LHCN-M2 (cell line): ENCODE measurements at regions not wholly inside any gene's neighbourhood (a gene's known extent, or its start where the extent isn't known, plus 50 kb on each side); places are given as distances from the start of the nearest gene placed in this dataset.
"Not testable (repeated sequence)": the region's sequence is repeated elsewhere in the genome, so short reads cannot be mapped to it uniquely, and the experiment has no call there.

ENCODE experiments used
- DNase-seq: peaks from one replicate; pipeline ENCODE4 v3.0.0-alpha.2; 2012; ENCODE audit warnings: low read depth

DNA sequence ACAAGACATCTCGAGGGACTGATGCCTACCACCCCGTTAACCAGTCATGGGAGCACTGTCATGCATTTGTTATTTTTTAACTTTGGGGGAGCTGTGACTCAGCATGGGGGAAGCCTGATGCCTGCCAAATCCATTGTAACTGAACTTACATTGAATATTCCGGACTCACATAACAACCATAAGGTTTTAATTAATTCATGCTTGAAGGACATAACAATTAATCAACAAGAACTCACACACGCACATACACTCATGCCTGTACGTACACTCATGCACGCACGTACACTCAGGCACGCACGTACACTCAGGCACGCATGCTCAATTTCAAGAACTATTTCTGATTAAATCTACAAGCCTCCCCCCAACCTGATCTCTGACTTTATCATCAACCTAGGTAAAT is 1639.1 kb downstream of the SUCLG1 start:
- DNase-seq: no peak

DNA sequence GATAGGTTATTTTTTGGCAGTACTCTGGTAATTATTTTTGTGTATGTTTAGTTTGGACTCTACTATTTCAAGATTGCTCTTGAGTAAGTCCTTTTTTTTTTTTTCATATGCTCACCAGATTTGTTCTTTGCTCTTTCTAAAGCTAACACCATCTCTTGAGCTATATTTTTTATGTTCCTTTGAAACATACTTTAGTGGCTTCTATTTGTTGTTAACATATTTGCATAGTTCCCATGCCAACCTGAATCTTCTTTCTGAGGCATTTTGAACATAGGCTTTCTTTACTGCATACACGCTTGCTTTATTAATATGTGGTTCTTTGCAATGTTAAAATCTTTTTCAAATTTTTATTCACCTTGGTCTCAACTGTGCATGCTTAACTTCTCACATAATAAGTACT is 1644.9 kb downstream of the SUCLG1 start:
- DNase-seq: no peak

DNA sequence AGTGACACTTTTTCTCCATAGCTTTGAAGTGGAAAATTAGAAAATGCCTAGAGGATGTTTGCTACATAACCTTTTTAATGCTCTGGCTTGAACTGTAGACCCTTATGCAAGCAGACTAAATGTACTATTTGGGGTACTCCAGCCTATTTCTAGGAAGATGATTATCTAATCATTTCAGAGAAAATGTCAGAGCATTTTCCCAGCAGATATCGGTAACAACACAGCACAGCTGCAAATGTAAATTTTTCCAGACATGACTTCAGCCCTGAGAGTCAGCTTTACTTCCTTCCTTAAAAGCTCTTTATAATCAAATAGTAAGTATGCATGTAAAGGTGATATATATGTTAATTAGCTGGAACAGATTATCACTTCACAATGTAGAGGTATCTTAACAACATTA is 1647.1 kb downstream of the SUCLG1 start:
- DNase-seq: no peak

DNA sequence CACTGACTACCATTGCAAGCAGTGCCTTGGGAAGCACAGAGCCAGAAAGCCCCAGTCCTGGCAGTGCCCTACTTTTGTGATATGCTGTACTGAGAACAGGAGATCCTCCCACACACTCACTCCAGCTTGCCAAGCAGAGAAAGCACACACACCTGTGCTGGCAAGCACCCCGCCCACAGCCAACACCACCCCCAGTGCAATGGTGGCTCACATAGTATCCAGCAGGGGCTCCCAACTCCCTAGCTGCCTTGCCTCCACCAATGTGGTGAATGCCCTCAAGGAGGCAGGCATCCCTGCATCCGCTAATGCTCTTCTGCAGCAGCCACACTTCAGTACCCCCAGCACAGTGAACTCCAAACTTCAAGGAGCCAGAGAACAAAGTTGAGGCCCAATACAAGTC is 1655.8 kb downstream of the SUCLG1 start:
- no peak for DNase-seq

DNA sequence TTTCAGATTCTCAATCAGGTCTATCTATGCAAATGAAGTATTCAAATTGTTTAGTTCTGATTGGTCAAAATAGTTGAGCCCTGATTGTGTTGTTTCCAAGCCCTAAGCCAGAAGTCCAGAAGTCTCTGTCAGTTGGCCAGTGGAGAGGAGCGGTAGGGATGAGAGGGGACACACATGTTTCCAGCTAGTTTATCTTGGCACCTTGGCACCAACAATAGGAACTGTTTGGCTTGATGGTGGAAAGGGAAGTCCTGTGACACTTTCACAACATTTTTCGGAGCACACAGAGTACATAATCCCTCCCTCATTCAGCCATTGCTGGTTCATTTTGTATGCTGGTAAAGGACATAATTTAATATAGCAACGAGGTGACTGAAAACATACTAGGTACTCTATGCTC is 1661.6 kb downstream of the SUCLG1 start:
- DNase-seq: no peak

GRCh38 chr2:82796132-82796531 is 1662.9 kb downstream of the SUCLG1 start:
- DNase-seq: no peak

DNA sequence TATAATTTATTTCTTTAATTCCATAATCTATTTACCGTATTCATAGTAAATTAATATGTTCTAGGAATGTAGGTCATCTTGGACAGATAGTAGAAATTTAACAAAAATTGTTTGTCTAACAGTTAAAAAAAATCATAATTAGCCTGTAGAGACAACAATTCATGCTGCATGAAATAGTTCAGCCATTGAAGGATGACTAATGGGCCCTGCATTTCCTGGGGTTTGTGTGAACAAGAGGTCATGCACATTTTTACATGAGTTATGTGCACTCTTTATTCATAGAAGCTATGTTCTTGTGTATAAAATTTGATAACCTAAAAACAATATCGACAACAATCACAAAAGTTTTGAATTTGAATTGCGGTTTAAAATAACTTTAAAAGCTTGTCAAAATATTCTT is 1663.6 kb downstream of the SUCLG1 start:
- DNase-seq: peak; percentile 87

- DNase-seq: no peak
Observed at GRCh38 chr2:82793711-82794435, 1665.2 kb downstream of the SUCLG1 start.

GRCh38 chr2:82792316-82792715 is 1666.8 kb downstream of the SUCLG1 start:
- no peak for DNase-seq

DNA sequence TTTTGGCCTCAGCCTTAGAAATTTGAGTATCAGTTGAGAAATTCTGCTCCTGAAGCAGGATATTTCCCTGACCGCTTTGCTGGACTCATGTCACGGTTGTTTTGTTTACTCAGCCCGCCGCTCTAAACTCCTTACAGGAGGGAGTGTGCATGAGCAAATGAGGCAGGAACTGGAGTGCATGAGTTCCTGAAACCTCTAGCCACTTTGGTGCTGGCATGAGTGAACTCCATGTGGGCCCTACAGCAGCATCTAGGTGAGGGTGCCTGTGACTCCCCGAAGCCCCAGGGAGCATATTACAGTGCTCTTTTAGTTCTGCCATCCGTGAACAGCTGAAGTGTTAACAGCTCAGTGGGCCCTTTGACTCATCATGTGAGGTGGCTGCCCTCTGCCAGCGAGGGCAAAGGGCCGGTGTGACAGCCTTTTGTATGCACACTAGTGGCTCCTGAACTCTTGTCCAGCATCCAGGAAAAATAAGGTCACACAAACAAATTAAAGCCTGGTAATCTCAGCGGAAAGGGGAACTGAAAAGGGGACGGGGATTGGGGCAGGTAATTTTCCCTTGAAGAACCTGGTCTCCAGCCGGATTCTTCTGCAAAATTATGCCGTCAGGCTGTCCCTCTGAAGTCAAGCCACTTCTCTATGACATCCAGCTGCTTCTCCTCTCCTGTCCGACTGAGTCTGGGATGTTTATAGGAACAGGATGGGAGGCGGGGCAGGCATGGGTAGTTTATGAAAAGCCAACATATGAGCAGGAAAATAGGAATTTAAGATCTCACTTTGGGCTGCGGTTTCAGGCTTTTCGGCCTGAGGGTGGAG is 1668.7 kb downstream of the SUCLG1 start:
- peak; percentile 86 for DNase-seq

GRCh38 chr2:82789851-82790205 is 1669.3 kb downstream of the SUCLG1 start:
- no peak for DNase-seq

- DNase-seq: peak; percentile 30
Observed at GRCh38 chr2:82781176-82781915, 1677.7 kb downstream of the SUCLG1 start.

GRCh38 chr2:82780050-82780449 is 1679.0 kb downstream of the SUCLG1 start:
- DNase-seq: no peak

DNA sequence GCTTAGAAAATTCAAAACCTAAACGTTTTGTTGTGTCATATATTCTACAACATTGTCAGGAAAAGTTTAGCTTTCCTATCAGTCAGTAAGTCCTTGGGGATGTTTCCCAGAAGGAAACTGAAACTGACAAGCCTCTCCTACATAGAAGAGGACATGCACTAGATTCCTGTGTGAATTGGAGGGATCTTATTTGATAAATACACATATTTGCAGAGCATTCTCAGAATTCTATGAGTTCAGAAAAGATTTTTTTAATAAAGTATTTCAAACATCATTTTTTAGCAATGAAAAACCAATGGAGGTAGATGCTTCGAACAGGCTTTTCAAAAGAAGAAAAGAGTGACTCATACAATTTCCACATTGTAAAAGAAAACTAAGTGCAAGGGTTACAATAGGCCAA is 1706.7 kb downstream of the SUCLG1 start:
- peak; percentile 10 for DNase-seq

GRCh38 chr2:82748653-82749052 is 1710.4 kb downstream of the SUCLG1 start:
- peak; percentile 26 for DNase-seq

- no peak for DNase-seq
Observed at GRCh38 chr2:82740527-82740926, 1718.6 kb downstream of the SUCLG1 start.

DNA sequence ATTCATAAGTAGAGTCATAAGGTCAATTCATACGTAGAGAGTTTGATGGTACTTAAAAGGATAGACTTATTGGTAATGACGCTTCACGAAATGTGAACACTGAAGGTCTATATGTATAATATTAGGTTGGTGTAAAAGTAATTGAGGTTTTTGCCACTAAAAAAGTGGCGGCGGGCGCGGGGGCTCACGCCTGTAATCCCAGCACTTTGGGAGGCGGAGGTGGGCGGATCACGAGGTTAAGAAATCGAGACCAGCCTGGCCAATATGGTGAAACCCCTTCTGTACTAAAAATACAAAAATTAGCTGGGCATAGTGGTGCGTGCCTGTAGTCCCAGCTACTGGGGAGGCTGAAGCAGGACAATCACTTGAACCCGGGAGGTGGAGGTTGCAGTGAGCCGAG is 1721.1 kb downstream of the SUCLG1 start:
- DNase-seq: not testable (repeated sequence)

GRCh38 chr2:82735336-82735735 is 1723.7 kb downstream of the SUCLG1 start:
- DNase-seq: no peak

DNA sequence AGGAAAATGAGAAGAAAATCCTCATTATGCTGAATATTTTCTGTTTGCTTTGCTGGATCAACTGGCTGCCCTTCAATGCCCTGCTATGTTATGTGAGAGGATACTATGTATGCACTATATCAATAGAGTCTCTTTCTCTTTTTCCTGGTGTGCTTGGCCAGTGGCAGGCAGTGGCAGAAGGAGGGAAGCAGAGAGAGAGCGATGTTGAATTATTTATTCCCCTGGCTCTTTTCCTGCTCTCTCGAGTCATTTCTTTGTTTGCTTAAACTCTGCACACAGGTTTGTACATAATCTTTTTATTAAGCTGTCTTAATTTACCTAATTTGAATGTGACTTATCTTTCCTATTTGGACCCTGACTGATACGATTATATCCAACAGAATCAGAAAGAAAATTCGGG is 1727.3 kb downstream of the SUCLG1 start:
- no peak for DNase-seq

DNA sequence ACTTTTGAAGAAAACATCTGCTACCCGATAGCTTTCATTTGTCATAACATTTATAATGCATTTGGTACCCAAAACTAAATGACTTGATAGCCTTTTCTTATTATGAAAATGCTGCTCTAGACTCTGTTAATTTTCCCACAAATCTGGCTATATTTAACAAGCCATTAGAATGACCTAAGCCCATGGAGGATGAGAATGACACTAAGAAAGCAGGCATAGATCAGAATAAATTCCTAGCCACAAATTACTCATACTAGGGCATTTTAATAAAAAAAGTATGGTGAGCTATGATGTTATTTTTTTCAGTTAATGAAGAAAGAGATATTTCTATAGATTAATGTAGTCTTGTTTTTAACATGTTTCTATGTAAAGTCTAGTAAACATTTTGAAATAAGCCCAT is 1728.3 kb downstream of the SUCLG1 start:
- peak; percentile 7 for DNase-seq

DNA sequence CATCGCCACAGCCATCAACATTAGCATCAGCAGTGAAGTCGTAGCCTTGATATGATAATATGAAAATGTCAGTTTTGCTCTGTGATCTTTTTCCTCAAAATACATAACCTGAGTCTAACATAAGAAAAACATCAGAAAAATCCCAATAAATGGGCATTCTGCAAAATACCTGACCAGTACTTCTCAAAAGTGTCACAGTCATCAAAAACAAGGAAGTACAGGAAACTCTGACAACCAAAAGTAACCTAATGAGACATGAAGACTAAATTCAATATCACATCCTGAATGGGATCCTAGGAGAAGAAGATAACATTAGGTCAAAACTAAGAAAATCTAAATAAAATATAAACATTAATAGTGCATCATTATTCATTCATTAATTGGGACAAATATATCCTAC is 1731.0 kb downstream of the SUCLG1 start:
- DNase-seq: no peak

DNA sequence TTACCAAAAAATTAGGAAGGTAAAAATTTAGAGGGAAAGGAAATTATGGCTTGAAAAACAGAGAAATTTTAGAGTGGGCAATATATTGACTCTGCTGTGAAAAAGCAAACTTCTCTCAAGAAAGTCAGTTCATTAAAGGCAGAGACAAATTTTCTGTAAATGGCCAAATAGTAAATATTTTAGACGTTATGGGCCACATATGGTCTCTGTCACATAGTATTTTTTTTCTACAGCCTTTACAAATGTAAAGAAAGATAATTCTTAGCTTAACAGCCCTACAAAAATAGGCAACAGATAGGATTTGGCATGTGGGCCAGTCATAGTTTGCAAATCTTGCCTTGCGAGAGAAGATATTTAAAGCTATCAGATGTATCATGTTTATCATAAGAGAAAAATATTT is 1750.4 kb downstream of the SUCLG1 start:
- no peak for DNase-seq

DNA sequence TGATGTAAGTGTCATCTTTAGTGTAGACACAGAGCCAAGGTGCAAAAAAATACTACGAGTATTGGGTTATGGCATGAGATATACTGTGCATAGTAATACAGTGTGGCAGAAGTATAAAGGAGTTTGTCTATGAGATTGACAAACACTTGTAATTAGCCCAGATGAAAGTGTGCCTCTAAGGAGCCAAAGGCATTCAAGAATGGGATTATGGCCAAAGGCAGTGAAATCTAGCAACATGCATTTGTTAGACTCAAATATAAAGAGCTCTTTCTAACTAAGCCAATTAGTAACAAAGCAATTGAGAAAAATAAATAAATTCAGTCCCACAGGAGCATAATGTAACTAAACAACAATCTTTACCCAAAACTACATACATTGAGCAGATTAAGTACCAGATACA is 1761.8 kb downstream of the SUCLG1 start:
- no peak for DNase-seq
